ENCODE measurements at regions not wholly inside any gene's neighbourhood (a gene's known extent, or its start where the extent isn't known, plus 50 kb on each side); places are given as distances from the start of the nearest gene placed in this dataset.
A peak's percentile ranks its signal among the peaks of the same experiment; 100 is the strongest.

- DNase-seq (ENCODE audit: low read depth in 2 of 3, low spot score in 2 of 3) = no peak
Observed at GRCh38 chr9:87310827-87311523, 186.7 kb upstream of the DAPK1 start.

DNA sequence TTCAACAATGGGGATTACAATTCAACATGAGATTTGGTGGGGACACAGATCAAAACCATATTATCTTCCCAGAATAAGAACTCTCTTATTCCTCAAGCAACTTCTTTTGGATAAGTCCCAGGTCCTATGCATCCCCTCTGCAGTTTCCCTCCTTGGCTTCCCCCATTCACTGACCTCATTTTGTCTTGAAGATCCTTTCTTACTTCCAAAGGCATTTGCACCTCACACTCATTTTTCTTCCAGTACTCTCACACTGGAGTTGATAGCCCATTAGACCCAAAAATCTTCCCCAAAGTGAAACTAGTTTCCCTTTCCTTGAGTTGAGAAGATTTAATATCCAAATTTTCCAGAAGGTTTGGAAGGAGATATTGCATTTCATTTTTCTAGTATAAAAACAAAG, 178.0 kb upstream of the DAPK1 start:
- DNase-seq (ENCODE audit: low read depth in 2 of 3, low spot score in 2 of 3) = no peak

DNA sequence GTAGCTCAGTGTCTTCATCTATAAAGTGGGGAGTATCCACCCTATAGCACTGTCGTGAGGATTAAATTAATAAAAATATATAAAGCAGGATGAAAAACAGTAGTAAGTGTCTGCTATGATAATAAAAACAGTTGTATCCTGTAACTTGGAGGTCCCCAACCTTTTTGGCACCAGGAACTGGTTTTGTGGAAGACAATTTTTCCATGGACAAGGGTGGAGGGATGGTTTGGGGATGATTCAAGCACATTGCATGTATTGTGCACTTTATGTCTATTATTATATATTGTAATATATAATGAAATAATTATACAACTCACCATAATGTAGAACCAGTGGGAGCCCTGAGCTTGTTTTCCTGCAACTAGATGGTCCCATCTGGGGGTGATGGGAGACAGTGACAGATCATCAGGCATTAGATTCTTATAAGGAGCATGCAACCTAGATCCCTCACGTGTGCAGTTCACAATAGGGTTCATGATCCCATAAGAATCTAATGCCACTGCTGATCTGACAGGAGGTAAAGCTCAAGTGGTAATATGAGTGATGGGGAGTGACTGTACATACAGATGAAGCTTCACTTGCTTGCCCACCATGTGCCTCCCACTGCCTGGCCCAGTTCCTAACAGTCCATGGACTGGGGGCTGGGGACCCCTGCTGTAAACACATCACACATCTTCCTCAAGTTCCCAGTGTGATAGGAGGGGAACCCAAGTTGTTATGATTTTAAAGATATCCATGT, 177.4 kb upstream of the DAPK1 start:
- no peak for DNase-seq (ENCODE audit: low read depth in 2 of 3, low spot score in 2 of 3)

- DNase-seq (ENCODE audit: low read depth in 2 of 3, low spot score in 2 of 3) = no peak
Observed at GRCh38 chr9:87322840-87323635, 174.6 kb upstream of the DAPK1 start.

GRCh38 chr9:87323928-87324327, 173.7 kb upstream of the DAPK1 start:
- no peak for DNase-seq (ENCODE audit: low read depth in 2 of 3, low spot score in 2 of 3)

DNA sequence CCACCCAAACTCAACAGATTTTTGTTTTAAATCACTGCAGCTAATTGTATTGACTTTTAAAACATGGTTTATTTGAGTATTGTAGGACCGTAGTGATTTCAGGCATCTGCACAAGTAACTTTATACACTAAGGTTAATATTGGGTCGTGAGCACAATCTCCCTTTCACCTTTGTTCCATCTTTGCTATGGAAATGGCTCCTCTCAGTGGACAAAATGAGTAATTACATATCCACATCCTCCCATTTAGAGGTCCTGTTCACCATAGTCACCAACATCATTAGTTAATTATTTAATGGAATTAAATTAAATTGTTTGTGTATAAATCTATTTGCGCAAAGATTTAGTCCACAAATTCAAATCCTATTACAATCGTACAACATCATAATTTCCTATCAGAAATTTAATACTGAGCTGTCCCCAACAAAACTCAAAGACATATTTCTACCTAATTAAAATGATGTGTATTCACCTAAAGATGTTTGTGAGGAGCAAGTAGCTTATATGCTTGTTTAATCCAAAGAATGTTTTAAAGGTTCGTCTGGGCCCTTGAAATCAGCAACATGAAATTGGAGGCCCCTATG, 173.0 kb upstream of the DAPK1 start:
- DNase-seq (ENCODE audit: low read depth in 2 of 3, low spot score in 2 of 3) = peak; percentile 11 to 77 (median 37)

GRCh38 chr9:87327575-87328125, 170.0 kb upstream of the DAPK1 start:
- no peak for DNase-seq (ENCODE audit: low read depth in 2 of 3, low spot score in 2 of 3)

DNA sequence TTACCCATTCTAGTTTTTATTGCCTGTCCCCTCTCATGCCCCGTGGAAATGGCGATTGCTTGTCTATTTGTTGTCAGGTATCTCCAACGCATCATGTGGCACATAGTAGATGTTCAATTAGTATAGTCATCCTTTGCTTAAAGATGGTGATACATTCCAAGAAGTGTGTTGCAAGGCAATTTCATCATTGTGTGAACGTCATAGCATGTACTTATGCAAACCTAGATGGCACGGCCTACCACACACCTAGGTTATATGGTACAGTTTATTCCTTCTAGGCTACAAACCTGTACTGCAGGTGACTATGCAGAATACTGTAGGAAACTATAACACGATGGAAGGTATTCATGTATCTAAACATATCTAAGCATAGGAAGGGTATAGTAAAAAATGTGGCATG, 163.9 kb upstream of the DAPK1 start:
- no peak for DNase-seq (ENCODE audit: low read depth in 2 of 3, low spot score in 2 of 3)

GRCh38 chr9:87334366-87334765, 163.3 kb upstream of the DAPK1 start:
- no peak for DNase-seq (ENCODE audit: low read depth in 2 of 3, low spot score in 2 of 3)

DNA sequence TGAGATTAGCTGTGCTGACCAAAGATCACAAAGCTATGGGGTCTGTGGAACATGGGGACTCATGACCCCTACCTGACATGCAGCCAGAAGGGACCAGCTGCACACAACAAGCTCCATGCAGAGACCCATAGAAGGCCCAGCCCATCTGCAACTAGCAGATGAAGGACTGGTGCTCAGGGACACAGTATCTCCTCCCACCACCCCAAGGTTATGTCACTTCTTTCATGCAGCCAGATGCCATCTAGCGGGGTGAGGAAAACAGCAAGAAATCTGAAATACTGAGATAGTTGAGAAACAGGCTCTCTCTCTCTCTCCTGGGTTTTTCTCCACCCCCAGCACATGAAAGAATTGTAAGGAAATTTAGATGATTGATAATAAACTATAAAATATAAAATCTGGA, 161.3 kb upstream of the DAPK1 start:
- peak in 2 of 3 donors; percentile 33 to 66 for DNase-seq (ENCODE audit: low read depth in 2 of 3, low spot score in 2 of 3)

DNA sequence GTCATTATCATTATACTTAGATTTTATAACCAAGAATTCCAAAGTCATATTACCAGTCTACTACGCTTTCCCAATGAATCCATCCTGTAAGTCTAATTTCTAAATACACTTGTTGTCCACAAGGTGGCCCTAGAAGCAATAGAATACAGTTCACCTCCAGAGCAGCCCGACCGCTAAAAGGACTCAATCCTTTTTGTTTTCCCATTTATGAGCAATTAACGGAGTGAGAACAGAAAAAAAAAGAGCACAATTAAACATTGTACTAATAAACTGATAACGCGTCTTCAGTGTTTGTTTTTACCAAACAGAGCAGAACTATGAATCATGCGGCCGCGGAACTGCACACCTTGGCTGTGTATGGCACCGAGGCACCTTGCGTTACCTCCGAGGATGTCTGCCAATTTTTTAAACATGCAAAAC, 160.7 kb upstream of the DAPK1 start:
- DNase-seq (ENCODE audit: low read depth in 2 of 3, low spot score in 2 of 3) = peak in 2 of 3 donors; percentile 63 to 84

DNA sequence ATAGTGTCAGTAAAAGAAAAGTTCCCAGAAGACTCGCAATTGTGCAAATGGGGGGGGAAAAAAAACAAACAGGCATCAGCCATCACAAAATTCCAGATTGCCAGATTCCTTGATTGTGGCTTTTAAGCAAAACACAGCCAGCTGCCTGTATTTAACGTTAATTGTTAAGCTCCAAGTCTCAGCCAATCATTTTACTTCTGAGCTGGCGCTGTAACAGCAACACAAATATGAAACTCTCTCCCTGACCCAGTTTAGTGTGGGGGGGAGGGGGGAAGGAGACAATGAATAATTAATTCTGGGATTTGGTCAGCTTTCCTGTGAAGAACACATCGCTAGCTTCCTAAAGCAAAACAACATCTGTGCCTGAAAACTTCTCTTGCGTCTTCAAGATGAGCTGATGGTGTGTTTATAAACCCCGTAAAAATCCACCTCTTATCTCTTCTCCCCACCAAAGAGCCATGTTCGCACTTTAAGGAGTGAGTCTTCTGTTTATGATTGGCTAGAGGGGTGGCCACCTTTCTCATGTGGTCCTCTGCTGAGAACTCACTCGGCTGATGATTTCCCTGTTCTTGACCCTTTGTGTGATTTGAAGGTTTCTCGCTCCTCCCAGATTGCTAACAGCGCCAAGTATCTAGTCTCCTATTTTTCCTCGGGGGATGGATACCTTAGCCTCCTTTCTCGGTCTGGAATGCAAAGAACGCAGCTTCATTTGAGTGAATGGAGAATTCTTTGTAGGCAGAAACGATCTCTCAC, 160.2 kb upstream of the DAPK1 start:
- DNase-seq (ENCODE audit: low read depth in 2 of 3, low spot score in 2 of 3) = peak in 1 of 3 donors; percentile 8

DNA sequence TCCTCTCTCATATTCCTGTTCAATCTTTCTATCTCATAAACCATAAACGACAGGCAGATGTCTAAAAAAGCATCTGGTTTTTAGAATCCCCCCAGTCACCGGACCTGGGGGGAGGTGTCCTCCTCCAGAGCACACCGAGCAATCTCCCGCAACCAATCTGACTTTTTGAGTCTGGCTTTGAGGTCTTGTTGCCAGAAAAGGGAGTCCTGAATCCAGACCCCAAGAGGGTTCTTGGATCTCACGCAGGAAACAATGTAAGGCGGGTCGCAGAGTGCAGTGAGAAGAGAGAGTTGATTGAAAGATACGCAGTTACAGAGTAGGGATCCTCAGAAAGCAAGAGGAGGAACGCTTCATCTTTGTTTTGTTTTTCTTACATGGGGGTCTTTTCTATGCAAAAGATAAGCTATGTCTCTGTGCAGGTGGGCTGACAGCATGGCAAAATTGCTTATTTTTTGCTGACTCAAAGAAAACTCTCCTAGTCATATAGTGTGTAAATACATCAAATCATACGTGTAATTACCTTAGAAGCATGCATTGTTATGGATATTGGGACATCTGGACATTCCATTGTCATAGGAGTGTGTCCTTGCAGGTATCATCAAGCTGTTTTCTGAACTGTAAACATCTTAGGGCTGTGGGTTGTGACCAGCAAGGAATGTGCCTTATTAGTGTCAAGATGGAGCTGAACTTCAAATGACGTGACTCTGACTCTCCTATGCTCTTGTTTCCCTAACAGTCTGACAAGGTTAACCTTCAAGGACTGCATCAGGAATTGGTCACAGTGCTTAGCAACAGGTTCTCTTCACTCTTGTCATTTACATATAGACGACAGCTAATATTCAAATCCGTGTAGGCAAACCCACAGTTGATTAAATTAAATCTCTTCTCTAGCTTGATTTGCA, 159.3 kb upstream of the DAPK1 start:
- DNase-seq (ENCODE audit: low read depth in 2 of 3, low spot score in 2 of 3) = no peak

DNA sequence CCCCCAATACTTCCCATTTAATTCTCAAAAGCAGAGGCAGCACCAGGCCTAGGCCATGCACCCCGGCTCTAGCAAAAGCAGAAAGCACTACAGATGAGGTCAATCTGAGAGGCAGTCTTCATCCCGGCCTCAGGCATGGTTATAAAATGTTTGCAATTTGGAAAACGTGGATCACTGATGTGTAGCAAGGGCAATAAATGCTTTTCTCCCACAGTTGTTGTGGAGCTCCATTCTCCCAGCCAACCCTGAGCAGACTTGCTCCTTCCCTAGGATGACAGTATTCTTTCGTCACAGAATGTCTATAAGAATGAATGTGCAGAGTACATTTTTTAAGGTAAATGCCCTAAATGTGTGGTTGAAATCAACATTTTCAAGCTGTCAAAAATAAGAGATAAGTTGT, 157.3 kb upstream of the DAPK1 start:
- DNase-seq (ENCODE audit: low read depth in 2 of 3, low spot score in 2 of 3) = no peak

- DNase-seq (ENCODE audit: low read depth in 2 of 3, low spot score in 2 of 3) = no peak
Observed at GRCh38 chr9:87342743-87343142, 154.9 kb upstream of the DAPK1 start.

GRCh38 chr9:87343816-87344430, 153.7 kb upstream of the DAPK1 start:
- no peak for DNase-seq (ENCODE audit: low read depth in 2 of 3, low spot score in 2 of 3)

DNA sequence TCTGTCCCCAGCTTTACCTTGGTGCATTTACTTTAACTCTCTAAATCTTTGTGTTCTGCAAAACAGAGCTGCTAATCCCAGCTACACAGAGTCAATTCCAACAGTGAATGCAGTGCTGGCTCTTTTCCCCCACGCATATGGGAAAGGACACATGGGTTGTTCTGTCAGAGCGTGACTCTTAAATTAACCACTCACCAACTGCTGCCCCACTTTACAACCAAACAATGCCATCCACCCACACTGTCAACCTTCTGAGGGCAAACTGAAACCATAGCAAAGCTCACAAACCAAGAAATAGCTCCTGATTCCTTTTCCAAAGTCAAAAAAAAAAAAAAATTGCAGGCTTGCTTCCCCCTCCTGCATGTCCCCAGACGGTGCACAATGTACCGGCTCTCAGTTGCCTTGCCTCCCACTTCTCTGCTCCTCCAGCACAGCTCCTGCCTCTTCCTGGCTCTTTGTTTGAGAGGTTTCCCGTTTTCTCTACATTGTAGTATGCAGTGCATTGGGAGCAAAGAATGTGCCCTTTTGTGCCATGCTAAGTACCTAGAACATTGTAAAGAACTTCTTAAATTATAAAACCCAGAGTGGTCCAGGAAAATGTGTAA, 151.5 kb upstream of the DAPK1 start:
- DNase-seq (ENCODE audit: low read depth in 2 of 3, low spot score in 2 of 3) = no peak

DNA sequence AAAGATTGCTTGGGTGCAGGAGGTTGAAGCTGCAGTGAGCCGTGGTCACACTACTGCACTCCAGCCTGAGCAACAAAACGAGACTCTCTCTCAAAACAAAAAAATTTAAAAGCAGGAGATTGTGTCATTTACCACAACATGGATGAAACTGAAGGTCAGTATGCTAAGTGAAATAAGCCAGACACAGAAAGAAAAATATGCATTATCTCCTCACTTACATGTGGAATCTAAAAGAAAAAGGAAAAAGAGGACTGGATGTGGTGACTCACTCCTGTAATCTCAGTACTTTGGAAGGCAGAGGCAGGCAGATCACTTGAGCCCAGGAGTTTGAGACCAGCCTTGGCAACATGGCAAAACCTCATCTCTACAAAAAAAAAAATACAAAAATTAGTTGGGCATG, 146.8 kb upstream of the DAPK1 start:
- no peak for DNase-seq (ENCODE audit: low read depth in 2 of 3, low spot score in 2 of 3)

All from hematopoietic multipotent progenitor cell (in vitro differentiated cells).